ENCODE measurements at regions not wholly inside any gene's neighbourhood (a gene's known extent, or its start where the extent isn't known, plus 50 kb on each side); places are given as distances from the start of the nearest gene placed in this dataset.
"Not testable (repeated sequence)": the region's sequence is repeated elsewhere in the genome, so short reads cannot be mapped to it uniquely, and the experiment has no call there.

- Histone ChIP-seq H3K4me3 (ENCODE audit: control insufficient read depth in 2 of 3, extremely low read depth in 1 of 3, insufficient read depth in 2 of 3, low read depth in 1 of 3, low read length in 3 of 3) (no peak overlapping the region), H3K4me1 (ENCODE audit: control insufficient read depth, extremely low read depth, insufficient read depth, low read length) (no peaks in the 10 kb centered on the region), H3K36me3 (ENCODE audit: control insufficient read depth in 2 of 2, extremely low read depth in 1 of 2, insufficient read depth in 2 of 2, low read length in 2 of 2) (no peaks in the 10 kb centered on the region), H2AFZ (ENCODE audit: control insufficient read depth, low read length) (no peak overlapping the region), H3K27ac (ENCODE audit: control insufficient read depth, insufficient read depth, low read length) (no peak overlapping the region), H3K9me3 (ENCODE audit: control insufficient read depth, low read depth, low read length) (no peaks in the 10 kb centered on the region), H3K4me2 (ENCODE audit: control insufficient read depth, extremely low read depth, insufficient read depth, low read depth, low read length) (no peak overlapping the region), H3K27me3 (ENCODE audit: control insufficient read depth, extremely low read depth, insufficient read depth, low read length) (no peaks in the 10 kb centered on the region), H4K20me1 (ENCODE audit: control insufficient read depth, extremely low read depth, insufficient read depth, low read length) (no peaks in the 10 kb centered on the region), H3K9me1 (ENCODE audit: control insufficient read depth, extremely low read depth, insufficient read depth, low read length) (no peaks in the 10 kb centered on the region), H3K79me2 (ENCODE audit: control insufficient read depth, insufficient read depth, low read length) (no peaks in the 10 kb centered on the region), H3K9ac (ENCODE audit: control insufficient read depth, extremely low read depth, insufficient read depth, low read length) (no peak overlapping the region)
- no peak for TF ChIP-seq CTCF (optimal IDR thresholded peaks at IDR 0.05 in 1 of 3, IDR thresholded peaks at IDR 0.05 in 1 of 3, conservative IDR thresholded peaks at IDR 0.05 in 1 of 3; ENCODE audit: extremely low read depth in 1 of 3, insufficient read depth in 2 of 3, low read length in 3 of 3)
- TF ChIP-seq EZH2 (IDR thresholded peaks at IDR 0.05; ENCODE audit: low read length), result no peak
- no peak for FAIRE-seq
- no peak for DNase-seq (ENCODE audit: low read depth, low spot score)
- dilution Hi-C loops (cut with MboI; ENCODE audit: extremely low pct_ligation_motif_present, low sequenced_read_pairs), result no loop called here
These were observed 855.6 kb downstream of the KCNJ2 start for GRCh38 chr17:71024969-71025368.

GRCh38 chr17:71029246-71029645, 859.9 kb downstream of the KCNJ2 start:
- no peak overlapping the region for H3K9ac ChIP-seq (ENCODE audit: control insufficient read depth, extremely low read depth, insufficient read depth, low read length)
- no peaks in the 10 kb centered on the region for H3K27me3 ChIP-seq (ENCODE audit: control insufficient read depth, extremely low read depth, insufficient read depth, low read length)
- no peaks in the 10 kb centered on the region for H4K20me1 ChIP-seq (ENCODE audit: control insufficient read depth, extremely low read depth, insufficient read depth, low read length)
- no peak overlapping the region for H2AFZ ChIP-seq (ENCODE audit: control insufficient read depth, low read length)
- H3K27ac ChIP-seq (ENCODE audit: control insufficient read depth, insufficient read depth, low read length), result no peak overlapping the region
- DNase-seq (ENCODE audit: low read depth, low spot score) (no peak), FAIRE-seq (no peak)
- no peaks in the 10 kb centered on the region for H3K79me2 ChIP-seq (ENCODE audit: control insufficient read depth, insufficient read depth, low read length)
- H3K36me3 ChIP-seq (ENCODE audit: control insufficient read depth in 2 of 2, extremely low read depth in 1 of 2, insufficient read depth in 2 of 2, low read length in 2 of 2), result no peaks in the 10 kb centered on the region
- dilution Hi-C loops (cut with MboI; ENCODE audit: extremely low pct_ligation_motif_present, low sequenced_read_pairs), result no loop called here
- no peaks in the 10 kb centered on the region for H3K9me1 ChIP-seq (ENCODE audit: control insufficient read depth, extremely low read depth, insufficient read depth, low read length)
- TF ChIP-seq EZH2 (IDR thresholded peaks at IDR 0.05; ENCODE audit: low read length) (no peak), CTCF (optimal IDR thresholded peaks at IDR 0.05 in 1 of 3, IDR thresholded peaks at IDR 0.05 in 1 of 3, conservative IDR thresholded peaks at IDR 0.05 in 1 of 3; ENCODE audit: extremely low read depth in 1 of 3, insufficient read depth in 2 of 3, low read length in 3 of 3) (no peak)
- H3K4me2 ChIP-seq (ENCODE audit: control insufficient read depth, extremely low read depth, insufficient read depth, low read depth, low read length), result no peak overlapping the region
- H3K4me3 ChIP-seq (ENCODE audit: control insufficient read depth in 2 of 3, extremely low read depth in 1 of 3, insufficient read depth in 2 of 3, low read depth in 1 of 3, low read length in 3 of 3), result no peak overlapping the region
- no peaks in the 10 kb centered on the region for H3K9me3 ChIP-seq (ENCODE audit: control insufficient read depth, low read depth, low read length)
- no peaks in the 10 kb centered on the region for H3K4me1 ChIP-seq (ENCODE audit: control insufficient read depth, extremely low read depth, insufficient read depth, low read length)

- H3K79me2 ChIP-seq (ENCODE audit: control insufficient read depth, insufficient read depth, low read length); DNase-seq (ENCODE audit: low read depth, low spot score); H3K9me1 ChIP-seq (ENCODE audit: control insufficient read depth, extremely low read depth, insufficient read depth, low read length); H3K4me3 ChIP-seq (ENCODE audit: control insufficient read depth in 2 of 3, extremely low read depth in 1 of 3, insufficient read depth in 2 of 3, low read depth in 1 of 3, low read length in 3 of 3); FAIRE-seq; H3K4me2 ChIP-seq (ENCODE audit: control insufficient read depth, extremely low read depth, insufficient read depth, low read depth, low read length); H3K27me3 ChIP-seq (ENCODE audit: control insufficient read depth, extremely low read depth, insufficient read depth, low read length); H3K4me1 ChIP-seq (ENCODE audit: control insufficient read depth, extremely low read depth, insufficient read depth, low read length); H3K9me3 ChIP-seq (ENCODE audit: control insufficient read depth, low read depth, low read length); H3K27ac ChIP-seq (ENCODE audit: control insufficient read depth, insufficient read depth, low read length); dilution Hi-C loops (cut with MboI; ENCODE audit: extremely low pct_ligation_motif_present, low sequenced_read_pairs); H2AFZ ChIP-seq (ENCODE audit: control insufficient read depth, low read length); H3K36me3 ChIP-seq (ENCODE audit: control insufficient read depth in 2 of 2, extremely low read depth in 1 of 2, insufficient read depth in 2 of 2, low read length in 2 of 2); H3K9ac ChIP-seq (ENCODE audit: control insufficient read depth, extremely low read depth, insufficient read depth, low read length); H4K20me1 ChIP-seq (ENCODE audit: control insufficient read depth, extremely low read depth, insufficient read depth, low read length): not testable (repeated sequence)
These were observed 862.0 kb downstream of the KCNJ2 start for GRCh38 chr17:71031286-71031685.

All from keratinocyte (primary cell).